ENCODE measurements at regions not wholly inside any gene's neighbourhood (a gene's known extent, or its start where the extent isn't known, plus 50 kb on each side); places are given as distances from the start of the nearest gene placed in this dataset.

DNA sequence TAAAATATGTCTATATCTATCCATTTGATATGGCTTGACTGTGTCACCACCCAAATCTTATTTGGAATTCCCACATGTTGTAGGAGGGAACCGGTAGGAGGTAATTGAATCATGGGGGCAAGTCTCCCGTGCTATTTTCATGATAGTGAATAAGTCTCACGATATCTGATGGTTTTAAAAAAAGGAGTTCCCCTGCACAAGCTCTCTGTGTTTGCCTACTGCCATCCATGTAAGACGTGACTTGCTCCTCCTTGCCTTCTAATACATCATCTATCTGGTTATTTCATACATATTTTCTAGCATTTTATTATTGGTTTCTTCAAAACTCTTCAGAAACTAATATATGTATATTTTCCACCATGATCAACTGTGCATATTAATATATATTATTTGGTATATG is 57.3 kb upstream of the AMZ2 start:
- H3K4me1 Mint-ChIP-seq, result peaks cover 2 to 4% of the 10 kb centered on the region in 2 experiments; a peak in 2 of 4 replicates

More for the DNA sequence above, 57.3 kb upstream of the AMZ2 start:
- Histone ChIP-seq H4K20me1 (ENCODE audit: control insufficient read depth, insufficient read depth, insufficient read length) (no peaks in the 10 kb centered on the region), H4K91ac (ENCODE audit: insufficient read length, low read depth, low read length) (no peak overlapping the region), H2BK5ac (ENCODE audit: insufficient read length, low read length) (no peak overlapping the region), H2BK120ac (ENCODE audit: low read depth, low read length, poor library complexity, severe bottlenecking) (no peak overlapping the region), H3K27me3 (ENCODE audit: insufficient read depth, low read length) (peaks cover 5% of the 10 kb centered on the region; the same call in 1 of the 2 replicates), H3K27ac (ENCODE audit: insufficient read length, low read depth, low read length) (no peak overlapping the region), H2BK12ac (ENCODE audit: insufficient read length, low read depth, low read length) (no peak overlapping the region), H3K14ac (ENCODE audit: insufficient read depth, low read length) (no peak overlapping the region), H3K56ac (ENCODE audit: insufficient read length, low read depth, low read length) (no peak overlapping the region), H3K9ac (ENCODE audit: extremely low read depth, insufficient read length, low read length) (no peak overlapping the region), H3K79me2 (ENCODE audit: insufficient read depth, low read length) (no peaks in the 10 kb centered on the region), H3K18ac (ENCODE audit: insufficient read length, low read depth, low read length) (no peak overlapping the region), H4K5ac (ENCODE audit: insufficient read length, low read depth, low read length) (no peak overlapping the region), H3K79me1 (ENCODE audit: insufficient read depth, low read depth, low read length, poor library complexity, severe bottlenecking) (no peaks in the 10 kb centered on the region), H3K4me1 (ENCODE audit: insufficient read depth, low read length) (no peaks in the 10 kb centered on the region), H3K23me2 (ENCODE audit: insufficient read length, low read depth, low read length, poor library complexity, severe bottlenecking) (no peaks in the 10 kb centered on the region), H3K9me3 (ENCODE audit: control insufficient read depth, low read depth, low read length) (no peaks in the 10 kb centered on the region), H3K4me2 (ENCODE audit: insufficient read depth, insufficient read length, low read length) (no peak overlapping the region), H3K4ac (ENCODE audit: low read depth, low read length) (no peak overlapping the region), H3K23ac (ENCODE audit: insufficient read length, low read depth, low read length) (no peak overlapping the region), H2BK20ac (ENCODE audit: low read depth, low read length, poor library complexity, severe bottlenecking) (no peak overlapping the region), H2AK5ac (ENCODE audit: insufficient read length, low read length) (no peak overlapping the region), H4K8ac (replicated peaks; ENCODE audit: insufficient read length, low read depth, low read length) (no peak overlapping the region), H2BK15ac (ENCODE audit: low read depth, low read length) (no peak overlapping the region), H2AFZ (ENCODE audit: low read length) (no peak overlapping the region), H3T11ph (ENCODE audit: low read length) (no peak overlapping the region)
- Mint-ChIP-seq H3K27me3 (ENCODE audit: low read depth) (peaks cover 44% of the 10 kb centered on the region), H3K27ac (no peak overlapping the region), H3K4me3 (no peak overlapping the region), H3K36me3 (ENCODE audit: insufficient read depth in 1 of 3, low read depth in 3 of 3) (no peaks in the 10 kb centered on the region), H3K9me3 (peaks cover 0 to 2% of the 10 kb centered on the region in 2 experiments; a peak in 2 of 5 replicates)
- TF ChIP-seq, protein P1, sequence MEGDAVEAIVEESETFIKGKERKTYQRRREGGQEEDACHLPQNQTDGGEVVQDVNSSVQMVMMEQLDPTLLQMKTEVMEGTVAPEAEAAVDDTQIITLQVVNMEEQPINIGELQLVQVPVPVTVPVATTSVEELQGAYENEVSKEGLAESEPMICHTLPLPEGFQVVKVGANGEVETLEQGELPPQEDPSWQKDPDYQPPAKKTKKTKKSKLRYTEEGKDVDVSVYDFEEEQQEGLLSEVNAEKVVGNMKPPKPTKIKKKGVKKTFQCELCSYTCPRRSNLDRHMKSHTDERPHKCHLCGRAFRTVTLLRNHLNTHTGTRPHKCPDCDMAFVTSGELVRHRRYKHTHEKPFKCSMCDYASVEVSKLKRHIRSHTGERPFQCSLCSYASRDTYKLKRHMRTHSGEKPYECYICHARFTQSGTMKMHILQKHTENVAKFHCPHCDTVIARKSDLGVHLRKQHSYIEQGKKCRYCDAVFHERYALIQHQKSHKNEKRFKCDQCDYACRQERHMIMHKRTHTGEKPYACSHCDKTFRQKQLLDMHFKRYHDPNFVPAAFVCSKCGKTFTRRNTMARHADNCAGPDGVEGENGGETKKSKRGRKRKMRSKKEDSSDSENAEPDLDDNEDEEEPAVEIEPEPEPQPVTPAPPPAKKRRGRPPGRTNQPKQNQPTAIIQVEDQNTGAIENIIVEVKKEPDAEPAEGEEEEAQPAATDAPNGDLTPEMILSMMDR (conservative IDR thresholded peaks at IDR 0.05), result no peak
- WGBS (ENCODE audit: extremely low coverage, insufficient read length, low lambda C conversion rate), result no CpG with 5 or more reads among the region's 4 CpGs
- no peak for DNase-seq

Data from H9 (cell line).